GM19324 (cell line): ENCODE measurements at regions not wholly inside any gene's neighbourhood (a gene's known extent, or its start where the extent isn't known, plus 50 kb on each side); places are given as distances from the start of the nearest gene placed in this dataset.

Experiments used
- ATAC-seq: cut with Tn5 transposase; IDR thresholded peaks from one replicate; pipeline ENCODE4 v1.9.1; 2021; ENCODE audit warnings: mild to moderate bottlenecking, moderate library complexity; ENCODE audit not compliant: unreplicated experiment, low FRiP score

DNA sequence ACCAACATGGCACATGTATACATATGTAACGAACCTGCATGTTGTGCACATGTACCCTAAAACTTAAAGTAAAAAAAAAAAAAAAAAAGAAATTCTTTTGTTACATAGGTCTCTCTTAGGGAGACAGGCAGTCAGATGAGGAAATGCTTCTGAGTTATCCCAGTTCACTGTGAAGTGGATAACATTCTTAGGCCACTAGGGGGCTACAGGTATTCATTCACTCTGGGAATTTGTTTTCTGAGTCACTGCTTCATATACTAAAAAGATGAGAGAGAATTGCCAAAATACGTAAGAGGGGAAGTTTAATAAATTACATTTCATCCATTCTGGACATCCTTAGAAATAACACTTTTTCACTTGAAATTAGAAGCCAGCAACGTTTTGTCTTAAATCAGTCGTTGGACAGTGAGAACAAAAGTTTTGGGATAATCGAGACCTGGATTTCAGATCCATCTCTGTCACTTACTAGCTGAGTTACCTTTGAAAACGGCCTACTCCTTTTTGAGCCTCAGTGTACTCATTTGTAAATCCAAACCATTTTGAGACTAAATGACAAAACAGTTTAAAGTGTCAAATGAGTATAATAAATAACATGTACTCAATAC lies 738.4 kb upstream of the ALCAM start:
- no peak for ATAC-seq

DNA sequence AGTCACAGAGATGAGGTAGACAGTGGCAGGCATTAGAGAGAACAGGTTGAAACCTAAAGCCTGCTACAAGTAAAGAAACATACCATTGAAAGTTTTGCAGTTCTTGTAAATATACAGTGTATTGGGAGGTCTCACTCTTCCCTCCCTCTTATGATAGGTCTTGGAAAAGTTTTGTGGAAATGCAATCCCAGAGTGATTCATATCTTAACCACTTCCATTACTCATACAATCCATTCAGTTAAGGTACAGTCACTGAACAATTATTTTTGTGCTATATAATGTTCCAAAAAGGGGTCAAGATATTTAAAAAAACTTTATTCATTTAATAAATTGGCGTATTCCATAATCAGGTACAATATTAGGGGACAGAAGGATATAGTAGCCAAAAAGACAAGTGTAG lies 737.7 kb upstream of the ALCAM start:
- ATAC-seq = no peak

DNA sequence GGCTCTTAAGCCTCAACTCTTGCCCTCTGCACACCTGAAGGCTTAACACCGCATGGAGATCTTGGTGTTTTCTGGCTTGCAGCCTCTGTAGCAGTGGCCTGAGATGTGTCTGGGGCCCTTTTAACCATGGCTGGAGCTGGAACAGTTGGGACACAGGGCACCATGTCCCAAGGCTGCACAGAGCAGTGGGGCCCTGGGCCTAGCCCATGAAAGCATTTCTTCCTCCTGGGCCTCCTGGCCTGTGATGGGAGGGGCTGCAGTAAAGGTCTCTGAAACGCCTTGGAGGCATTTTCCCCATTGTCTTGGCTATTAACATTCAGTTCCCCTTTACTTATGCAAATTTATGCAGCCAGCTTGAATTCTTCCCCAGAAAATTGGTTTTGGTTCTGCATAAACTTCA lies 735.5 kb upstream of the ALCAM start:
- ATAC-seq = no peak

DNA sequence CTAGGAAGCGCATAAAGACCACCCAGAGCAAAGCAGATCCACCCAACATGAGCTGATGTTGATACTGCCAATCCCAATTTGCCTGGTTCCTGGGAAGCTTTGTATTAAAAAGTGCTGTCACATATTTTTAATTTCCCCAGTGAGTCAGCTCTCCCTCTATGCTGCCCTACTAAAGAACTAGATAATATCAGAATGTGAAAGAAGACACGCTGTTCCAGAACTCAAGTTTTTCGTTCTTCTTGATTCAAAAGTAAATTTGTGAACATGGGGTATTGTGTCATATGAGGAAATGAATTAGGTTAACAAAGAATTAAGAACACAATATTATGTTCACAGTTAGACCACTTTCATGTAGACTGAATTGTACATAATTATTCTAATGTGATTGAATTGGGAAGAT lies 734.2 kb upstream of the ALCAM start:
- no peak for ATAC-seq

DNA sequence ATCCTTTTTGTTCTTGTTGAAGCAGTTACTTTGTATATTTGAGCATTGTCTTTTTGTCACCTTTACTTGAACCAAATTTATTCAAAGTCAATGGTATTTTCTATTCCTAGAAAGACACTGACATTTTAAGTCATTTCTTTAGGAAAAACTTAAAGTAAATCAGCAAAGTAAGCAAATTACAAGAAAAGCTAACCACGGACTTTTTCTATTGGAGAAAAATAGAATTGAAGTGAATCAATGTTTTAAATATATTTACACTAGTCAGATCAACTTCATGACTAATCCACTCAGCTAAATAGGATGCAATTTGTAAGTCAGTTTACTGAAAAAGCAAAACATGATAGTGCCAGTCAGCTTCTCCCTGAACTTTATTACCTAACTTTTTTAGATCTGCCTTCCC lies 733.8 kb upstream of the ALCAM start:
- ATAC-seq = no peak

DNA sequence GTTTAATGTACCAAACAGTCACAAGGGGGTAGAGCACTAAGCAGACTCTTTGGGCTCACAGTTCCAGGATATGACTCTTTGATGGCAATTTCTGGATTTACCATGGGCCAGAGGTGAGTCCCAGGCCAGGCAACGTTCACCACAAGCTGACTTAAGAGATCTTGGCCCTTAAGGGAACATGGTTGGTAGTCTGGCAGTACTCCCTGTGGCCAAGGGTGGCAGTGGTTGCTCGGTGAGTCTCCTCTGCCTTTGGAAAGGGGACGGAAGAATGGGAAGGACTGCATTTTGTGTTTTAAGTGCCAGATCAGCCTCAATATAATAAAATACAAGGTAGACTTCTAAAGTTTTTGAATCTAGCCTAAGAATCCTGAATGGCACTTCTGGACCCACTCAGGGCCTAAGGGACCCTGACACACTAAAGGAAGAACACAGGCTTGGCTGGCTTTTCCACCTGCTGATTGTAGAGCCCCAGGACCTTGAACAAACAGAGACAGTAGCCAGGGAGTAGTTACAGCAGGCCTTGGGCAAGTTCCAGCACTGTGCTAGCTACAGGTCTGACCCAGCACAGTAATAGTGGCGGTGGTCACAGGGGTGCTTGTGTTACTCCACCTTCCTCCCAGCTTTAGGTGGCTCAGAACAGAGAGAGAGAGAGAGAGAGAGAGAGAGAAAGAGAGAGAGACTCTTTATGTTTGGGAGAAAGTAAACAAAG lies 730.7 kb upstream of the ALCAM start:
- no peak for ATAC-seq

DNA sequence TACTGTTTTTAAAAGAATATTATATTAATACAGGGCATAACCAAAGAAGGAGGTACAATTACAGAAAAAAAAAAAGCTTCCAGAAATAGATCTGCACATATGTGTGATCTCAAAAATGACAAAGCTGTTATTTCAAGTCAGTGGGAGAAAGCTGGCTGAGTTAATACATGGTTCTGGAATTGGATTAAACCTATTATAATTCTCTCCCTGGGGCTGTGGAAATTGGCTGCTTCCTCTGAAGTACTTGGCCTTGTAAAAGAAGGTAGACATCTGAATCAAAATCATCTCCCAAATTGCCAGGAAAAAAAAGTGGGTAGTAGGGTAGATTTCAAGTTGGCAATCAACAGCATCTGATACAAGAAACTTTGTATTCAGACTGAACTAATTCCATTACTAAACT lies 723.9 kb upstream of the ALCAM start:
- no peak for ATAC-seq

DNA sequence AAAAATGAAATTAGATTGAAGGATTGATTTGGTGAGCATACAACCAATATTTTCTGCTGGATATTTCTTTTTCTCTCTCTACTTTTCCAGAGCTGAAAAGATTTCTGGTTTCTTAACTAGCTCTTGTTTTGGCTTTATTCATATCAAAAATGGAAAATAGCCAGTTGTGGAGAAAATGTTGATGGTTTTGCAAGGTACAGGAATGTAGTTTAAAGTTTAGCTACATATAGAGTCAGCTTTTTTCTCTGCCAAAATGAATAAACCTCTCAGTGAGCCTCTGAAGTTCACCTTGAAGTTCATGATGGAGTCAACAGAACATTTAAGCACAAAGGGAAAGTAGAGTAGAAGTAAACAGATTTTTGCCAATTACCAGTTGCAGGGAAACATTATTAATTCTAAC lies 720.5 kb upstream of the ALCAM start:
- ATAC-seq = no peak

DNA sequence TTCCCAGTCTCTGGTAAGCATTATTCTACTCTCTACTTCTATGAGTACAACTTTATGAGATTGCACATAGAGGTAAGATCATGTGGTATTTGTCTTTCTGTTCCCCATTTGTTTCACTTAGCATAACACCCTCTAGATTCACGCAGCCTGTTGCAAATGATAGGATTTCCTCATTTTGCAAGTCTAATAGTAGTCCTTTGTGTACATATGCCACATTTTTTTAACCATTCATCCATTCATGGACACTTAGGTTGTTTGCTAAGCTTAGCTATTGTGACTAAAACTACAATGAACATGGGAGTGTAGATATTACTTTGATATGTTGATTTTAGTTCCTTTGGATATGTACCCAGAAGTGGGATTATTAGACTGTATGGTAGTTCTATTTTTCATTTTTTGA lies 717.9 kb upstream of the ALCAM start:
- ATAC-seq = no peak

DNA sequence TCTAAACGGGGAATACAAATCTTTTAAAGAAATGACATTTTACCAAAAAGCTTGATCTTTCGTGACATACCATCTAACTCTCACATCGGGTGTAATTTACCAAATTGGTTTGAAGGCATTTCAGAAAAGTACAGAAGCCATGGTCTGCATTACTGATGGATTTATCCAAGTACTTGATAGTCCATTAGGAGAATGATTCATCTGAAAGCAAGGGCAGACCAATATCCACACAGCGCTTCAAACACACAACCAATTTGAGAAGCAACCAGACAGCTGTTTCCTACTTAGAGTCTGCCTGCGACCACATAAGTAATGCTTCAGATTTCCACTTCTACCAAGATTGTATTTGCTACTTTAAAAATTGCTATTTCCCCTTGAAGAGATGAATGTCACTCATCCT lies 697.6 kb upstream of the ALCAM start:
- ATAC-seq = no peak

DNA sequence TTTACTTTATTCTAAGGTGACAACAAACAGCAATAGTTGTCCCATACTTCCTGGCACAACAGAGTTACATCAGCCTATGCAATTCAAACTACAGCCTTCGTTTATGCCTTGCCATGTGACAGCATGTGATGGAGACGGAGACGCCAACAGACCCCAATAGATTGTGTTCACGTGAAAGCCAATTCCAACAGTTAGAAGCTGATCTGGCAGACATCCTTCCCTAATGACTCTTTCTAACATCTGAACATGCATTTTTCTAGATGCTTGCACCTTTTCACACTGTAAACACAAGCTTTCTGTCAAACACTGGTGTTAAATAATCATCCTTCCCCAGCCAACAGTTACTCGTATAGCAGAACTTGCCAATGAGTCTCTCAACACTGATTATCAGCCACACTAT lies 694.4 kb upstream of the ALCAM start:
- no peak for ATAC-seq

DNA sequence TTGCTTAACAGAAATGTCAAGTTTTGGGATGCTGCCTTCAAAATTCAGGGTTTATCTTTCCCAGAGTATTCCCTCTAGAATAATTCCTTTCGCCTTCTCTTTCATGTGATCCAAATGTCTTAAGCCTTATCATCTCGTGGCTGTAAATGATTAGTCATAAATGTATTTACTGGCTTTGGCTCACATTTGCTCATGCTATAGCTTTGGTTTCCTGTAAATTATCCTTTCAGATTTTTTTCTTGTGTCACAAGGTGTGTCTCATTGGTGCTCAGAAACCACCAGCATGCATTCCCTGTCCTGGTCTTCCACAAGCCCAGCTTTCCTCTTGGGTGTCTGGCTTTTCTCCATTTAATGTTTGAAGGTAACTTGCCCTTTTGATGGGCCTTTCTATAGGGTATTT lies 692.7 kb upstream of the ALCAM start:
- ATAC-seq = no peak

DNA sequence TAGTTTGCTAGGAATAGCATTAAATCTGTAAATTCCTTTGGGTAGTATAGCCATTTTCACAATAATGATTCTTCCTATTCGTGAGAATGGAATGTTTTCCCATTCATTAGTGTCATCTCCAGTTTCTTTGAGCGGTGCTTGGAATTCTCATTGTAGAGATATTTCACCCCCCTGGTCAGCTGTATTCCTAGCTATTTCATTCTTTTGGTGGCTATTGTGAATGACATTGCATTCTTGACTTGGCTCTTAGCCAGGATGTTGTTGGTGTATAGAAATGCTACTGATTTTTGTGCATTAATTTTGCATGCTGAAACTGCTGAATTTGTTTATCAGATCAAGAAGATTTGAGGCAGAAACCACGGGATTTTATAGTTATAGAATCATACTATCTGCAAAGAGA lies 690.5 kb upstream of the ALCAM start:
- ATAC-seq = no peak

DNA sequence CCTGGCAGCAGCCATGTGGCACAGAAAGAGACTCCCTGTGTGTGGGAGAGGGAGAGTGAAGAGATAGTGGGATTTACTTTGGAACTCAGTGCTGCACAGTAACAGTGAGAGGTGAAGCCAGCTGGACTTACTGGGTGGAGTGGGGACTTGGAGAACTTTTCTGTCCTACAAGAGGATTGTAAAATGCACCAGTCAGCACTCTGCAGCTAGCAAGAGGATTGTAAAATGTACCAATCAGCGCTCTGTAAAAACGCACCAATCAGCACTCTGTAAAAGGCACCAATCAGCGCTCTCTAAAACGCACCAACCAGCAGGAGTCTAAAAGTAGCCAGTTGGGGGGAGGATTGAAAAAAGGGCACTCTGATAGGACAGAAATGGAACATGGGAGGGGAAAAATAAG lies 688.8 kb upstream of the ALCAM start:
- ATAC-seq = no peak

DNA sequence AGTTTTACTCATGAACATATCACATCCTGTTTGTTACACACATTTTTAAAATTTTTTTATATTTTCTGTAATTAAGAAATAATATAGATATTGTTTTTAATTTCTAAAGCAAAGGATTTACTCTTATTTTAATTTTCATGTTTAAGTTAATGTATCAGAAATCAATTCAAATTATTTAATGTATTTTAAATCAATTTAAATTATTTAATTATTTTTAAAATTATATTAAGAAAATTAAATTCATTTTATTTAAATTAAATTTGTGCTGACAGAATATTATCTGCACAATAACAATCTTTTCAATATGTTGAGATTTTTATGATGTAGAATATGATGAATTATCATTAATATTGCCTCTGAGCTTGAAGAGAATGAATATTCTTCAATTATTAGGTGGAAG lies 681.2 kb upstream of the ALCAM start:
- ATAC-seq = no peak

DNA sequence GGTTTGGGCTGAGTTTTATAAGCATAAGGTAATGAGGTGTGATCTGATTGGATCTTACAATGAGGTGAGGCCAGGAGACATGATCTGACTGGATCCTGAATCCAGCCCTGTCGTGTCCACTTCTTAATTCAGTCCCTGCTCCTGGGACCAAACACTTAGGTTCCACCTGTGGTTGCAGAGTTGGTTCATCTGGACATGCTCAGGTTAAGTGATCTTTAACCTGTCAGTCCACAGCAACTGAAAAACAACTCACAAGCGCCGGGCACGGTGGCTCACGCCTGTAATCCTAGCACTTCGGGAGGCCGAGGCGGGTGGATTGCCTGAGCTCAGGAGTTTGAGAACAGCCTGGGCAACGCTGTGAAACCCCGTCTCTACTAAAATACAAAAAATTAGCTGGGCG lies 679.3 kb upstream of the ALCAM start:
- ATAC-seq = no peak

DNA sequence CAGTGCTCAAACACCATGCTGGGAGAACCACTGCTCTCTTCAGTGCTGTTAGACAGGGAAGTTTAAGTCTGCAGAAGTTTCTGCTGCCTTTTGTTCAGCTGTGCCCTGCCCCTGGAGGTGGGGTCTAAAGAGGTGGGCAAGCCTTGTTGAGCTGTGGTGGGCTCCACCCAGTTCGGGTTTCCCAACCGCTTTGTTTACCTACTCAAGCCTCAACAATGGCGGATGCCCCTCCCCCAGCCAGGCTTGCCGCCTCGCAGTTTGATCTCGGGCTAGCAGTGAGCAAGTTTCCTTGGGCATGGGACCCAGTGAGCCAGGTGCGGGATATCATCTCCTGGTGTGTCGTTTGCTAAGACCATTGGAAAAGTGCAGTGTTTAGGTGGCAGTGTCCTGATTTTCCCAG lies 670.2 kb upstream of the ALCAM start:
- no peak for ATAC-seq

DNA sequence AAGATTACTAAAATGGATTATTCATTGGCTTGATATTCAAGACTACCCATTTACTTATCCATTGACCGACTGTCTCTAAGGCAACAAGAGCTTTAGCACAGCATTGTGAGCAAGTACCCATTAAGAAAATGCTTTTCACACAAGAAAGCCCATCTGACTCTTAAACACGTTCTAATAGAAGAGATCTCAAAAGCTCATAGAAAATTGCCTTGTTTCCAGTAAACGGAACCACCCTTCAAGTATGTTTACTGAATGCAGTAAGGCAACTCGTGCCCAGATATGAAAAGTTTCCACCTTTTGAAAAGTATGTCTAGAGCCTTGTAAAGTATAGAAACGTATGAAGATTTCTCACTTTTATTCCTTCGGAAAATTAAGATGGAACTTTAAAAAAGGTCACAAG lies 655.3 kb upstream of the ALCAM start:
- ATAC-seq = no peak

DNA sequence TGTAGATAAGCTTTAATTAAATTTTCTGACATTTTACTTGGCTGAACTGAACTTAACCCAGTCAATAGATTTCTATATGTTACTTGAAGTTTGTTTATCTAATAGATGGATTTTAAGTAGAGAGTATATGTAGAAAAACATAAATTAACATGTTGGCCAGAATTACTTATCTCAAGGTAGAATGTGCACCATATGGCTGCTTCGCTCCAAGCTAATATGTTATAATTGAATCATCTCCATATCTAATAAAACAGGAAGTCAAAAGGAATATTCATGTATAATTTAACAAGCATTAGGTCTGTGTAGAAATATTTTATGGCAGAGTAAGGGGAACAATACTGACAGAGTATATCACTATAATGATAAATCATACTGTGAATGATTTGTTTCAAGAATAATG lies 650.7 kb upstream of the ALCAM start:
- ATAC-seq = no peak

DNA sequence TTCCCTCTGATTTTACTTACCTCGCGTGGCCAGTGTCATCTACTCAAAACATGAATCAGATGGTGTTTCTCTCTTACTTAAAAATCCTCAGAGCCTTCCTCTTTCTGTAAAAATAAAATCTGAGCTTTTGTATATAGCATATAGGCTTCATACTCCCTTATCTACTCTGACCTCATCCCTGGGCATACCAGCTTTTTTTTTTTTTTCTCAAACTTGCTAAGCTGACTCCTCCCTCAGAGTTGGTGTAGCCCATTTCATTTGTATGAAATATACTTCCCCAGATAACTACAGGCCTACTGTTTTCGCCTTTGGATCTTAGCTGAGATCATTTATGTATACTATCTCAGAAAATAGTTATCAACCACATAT lies 648.9 kb upstream of the ALCAM start:
- no peak for ATAC-seq

DNA sequence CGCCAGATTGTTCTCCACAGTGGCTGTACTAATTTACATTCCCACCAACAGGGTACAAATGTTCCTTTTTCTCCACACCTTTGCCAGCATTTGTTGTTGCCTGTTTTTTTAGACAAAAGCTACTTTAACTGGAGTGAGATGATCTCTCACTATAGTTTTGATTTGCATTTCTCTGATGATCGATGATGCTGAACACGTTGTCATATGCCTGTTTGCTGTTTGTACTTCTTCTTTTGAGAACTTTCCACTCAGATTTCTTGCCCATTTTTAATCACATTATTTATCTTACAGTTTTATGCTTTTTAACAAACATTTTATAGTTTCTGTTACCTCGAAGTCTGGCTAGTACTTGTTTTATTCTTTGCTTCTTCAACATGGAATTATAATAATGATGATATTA lies 643.7 kb upstream of the ALCAM start:
- ATAC-seq = no peak

DNA sequence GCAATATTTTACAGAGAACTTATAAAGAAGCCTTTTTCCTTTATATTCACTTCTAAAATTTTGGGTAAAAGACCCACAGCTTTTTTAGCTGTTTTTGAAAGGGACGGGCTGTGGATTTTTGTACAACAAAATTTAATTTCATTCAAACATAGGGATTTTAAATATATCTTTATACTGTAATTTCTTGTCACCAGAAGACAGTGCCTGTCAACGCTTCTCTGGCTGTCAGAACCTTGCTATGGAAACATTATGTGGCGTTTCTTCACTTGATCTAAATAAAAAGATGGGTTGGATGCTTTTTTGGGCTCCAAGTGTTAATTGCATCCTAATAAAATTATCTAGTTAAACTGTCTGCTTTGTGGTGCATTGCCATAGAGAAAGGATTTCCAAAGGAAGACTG lies 635.6 kb upstream of the ALCAM start:
- ATAC-seq = no peak

DNA sequence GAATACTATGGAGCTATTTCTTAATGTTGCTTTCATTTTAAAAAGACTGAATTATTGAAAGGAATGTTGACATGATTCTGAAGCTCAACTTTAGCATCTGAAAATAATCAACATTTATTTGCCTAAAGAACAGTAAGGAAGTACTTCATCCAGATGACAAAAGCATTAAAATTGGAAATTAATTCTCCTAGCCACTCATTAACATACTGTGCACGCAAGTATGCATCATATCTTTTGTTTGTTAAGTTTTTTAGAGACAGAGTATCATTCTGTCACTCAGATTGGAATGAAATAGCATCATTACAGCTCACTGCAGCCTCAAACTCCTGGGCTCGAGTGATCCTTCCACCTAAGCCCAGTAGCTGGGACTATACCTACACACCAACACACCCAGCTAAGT lies 632.1 kb upstream of the ALCAM start:
- no peak for ATAC-seq
